ENCODE measurements at regions not wholly inside any gene's neighbourhood (a gene's known extent, or its start where the extent isn't known, plus 50 kb on each side); places are given as distances from the start of the nearest gene placed in this dataset.

DNA sequence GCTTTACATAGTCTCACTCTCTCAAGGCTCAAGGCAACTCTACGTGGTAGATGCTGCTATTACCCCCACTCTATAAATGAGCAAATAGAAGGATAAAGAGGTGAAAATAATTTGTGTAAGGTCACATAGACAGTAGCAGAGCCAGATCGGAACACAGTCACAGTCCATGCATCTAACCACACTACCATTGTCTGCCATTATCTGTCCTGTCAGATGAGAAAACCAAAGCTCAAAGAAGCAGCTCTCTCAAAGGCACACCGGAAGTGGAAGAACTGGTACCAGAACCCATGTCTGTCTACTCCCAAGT is 134.4 kb upstream of the NUDT4 start:
- Mint-ChIP-seq H3K9me3 (ENCODE audit: low read depth) (peaks cover 9% of the 10 kb centered on the region), H3K4me1 (ENCODE audit: low read depth) (peaks cover 35% of the 10 kb centered on the region), H3K4me3 (ENCODE audit: unreplicated experiment) (no peak overlapping the region), H3K27ac (ENCODE audit: unreplicated experiment) (no peak overlapping the region), H3K36me3 (ENCODE audit: low read depth) (peaks cover 1% of the 10 kb centered on the region), H3K27me3 (ENCODE audit: low read depth) (no peaks in the 10 kb centered on the region)
- no peak for DNase-seq (ENCODE audit: low spot score)
- TF ChIP-seq CTCF (IDR thresholded peaks at IDR 0.05) = no peak

DNA sequence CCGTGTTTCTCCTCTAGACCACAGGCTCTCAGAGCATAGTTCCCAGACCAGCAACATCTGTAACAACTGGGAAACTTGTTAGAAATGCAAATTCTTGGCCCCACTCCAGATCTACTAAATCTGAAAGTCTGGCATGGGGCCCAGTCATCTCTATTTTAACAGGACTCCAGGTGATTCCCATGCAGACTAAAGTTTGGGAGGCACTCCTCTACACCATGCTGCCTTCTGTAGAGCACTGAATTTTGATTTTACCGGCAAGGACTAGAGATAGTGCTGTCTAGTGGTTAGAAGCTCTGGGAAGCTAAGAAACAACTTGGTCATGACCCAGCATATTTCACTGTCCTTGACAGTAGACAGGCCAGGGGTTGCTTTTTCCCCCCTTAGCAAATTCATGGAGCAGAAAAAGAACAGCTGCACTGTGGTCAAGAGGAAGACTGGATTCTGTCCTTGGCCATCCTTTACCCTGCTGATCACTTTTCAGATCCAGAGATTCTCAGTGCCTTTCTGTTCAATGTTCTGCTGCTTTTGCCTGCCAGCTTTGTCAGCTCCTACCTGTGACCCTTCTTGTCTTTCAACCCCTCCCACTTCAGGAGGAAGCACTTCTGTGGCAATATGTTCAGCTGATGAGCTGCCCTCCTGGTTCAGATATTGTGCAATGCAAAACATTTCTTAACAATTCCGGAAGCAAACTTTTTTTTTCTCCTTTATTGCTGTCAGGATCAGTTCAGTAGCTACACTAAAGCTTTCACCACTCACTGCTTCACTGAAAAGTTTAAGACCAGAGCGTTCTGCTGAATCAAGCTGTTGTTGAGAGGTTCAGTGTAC is 133.8 kb upstream of the NUDT4 start:
- Mint-ChIP-seq H3K27me3 (ENCODE audit: low read depth) (no peaks in the 10 kb centered on the region), H3K4me3 (ENCODE audit: unreplicated experiment) (no peak overlapping the region), H3K4me1 (ENCODE audit: low read depth) (peaks cover 36% of the 10 kb centered on the region), H3K27ac (ENCODE audit: unreplicated experiment) (peak overlapping the region; percentile 49), H3K36me3 (ENCODE audit: low read depth) (peaks cover 1% of the 10 kb centered on the region), H3K9me3 (ENCODE audit: low read depth) (peaks cover 9% of the 10 kb centered on the region)
- TF ChIP-seq CTCF (IDR thresholded peaks at IDR 0.05) = no peak
- DNase-seq (ENCODE audit: low spot score) = no peak

DNA sequence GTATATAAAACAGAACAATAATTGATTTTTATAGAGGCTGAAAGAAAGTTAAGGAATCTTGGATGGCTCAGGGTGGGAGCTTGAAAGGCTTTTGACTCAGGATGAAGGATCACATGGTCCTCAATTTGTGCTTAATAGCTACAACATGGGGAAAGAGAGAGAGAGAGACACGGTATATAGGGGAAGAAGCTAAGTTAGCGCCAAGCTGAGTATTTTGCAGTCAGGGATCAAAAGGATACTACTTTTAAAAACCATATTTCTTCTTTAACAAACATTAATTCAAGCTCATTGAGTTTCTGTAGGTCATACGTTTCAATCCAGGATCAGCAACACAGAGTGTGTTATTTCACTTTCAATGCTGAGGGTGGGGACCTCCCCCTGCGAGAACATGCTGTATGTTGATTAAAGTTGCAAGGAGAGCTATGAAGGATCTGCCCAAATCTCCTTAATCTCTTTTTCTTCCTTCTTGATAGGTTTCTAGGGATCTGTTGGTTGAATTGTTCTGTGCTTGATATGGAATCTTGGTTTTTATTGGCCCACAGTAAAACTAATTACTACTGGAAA is 133.1 kb upstream of the NUDT4 start:
- Mint-ChIP-seq H3K4me3 (ENCODE audit: unreplicated experiment) (no peak overlapping the region), H3K9me3 (ENCODE audit: low read depth) (peaks cover 7% of the 10 kb centered on the region), H3K4me1 (ENCODE audit: low read depth) (peaks cover 43% of the 10 kb centered on the region), H3K27me3 (ENCODE audit: low read depth) (no peaks in the 10 kb centered on the region), H3K27ac (ENCODE audit: unreplicated experiment) (no peak overlapping the region), H3K36me3 (ENCODE audit: low read depth) (peaks cover 1% of the 10 kb centered on the region)
- TF ChIP-seq CTCF (IDR thresholded peaks at IDR 0.05) = no peak
- no peak for DNase-seq (ENCODE audit: low spot score)

GRCh38 chr12:93245543-93245942 is 132.2 kb upstream of the NUDT4 start:
- no peaks in the 10 kb centered on the region for H3K27me3 Mint-ChIP-seq (ENCODE audit: low read depth)
- H3K4me1 Mint-ChIP-seq (ENCODE audit: low read depth) = peaks cover 47% of the 10 kb centered on the region
- no peaks in the 10 kb centered on the region for H3K36me3 Mint-ChIP-seq (ENCODE audit: low read depth)
- no peaks in the 10 kb centered on the region for H3K9me3 Mint-ChIP-seq (ENCODE audit: low read depth)
- TF ChIP-seq CTCF (IDR thresholded peaks at IDR 0.05) = no peak
- no peak for DNase-seq (ENCODE audit: low spot score)
- H3K4me3 Mint-ChIP-seq (ENCODE audit: unreplicated experiment) = no peak overlapping the region
- no peak overlapping the region for H3K27ac Mint-ChIP-seq (ENCODE audit: unreplicated experiment)

DNA sequence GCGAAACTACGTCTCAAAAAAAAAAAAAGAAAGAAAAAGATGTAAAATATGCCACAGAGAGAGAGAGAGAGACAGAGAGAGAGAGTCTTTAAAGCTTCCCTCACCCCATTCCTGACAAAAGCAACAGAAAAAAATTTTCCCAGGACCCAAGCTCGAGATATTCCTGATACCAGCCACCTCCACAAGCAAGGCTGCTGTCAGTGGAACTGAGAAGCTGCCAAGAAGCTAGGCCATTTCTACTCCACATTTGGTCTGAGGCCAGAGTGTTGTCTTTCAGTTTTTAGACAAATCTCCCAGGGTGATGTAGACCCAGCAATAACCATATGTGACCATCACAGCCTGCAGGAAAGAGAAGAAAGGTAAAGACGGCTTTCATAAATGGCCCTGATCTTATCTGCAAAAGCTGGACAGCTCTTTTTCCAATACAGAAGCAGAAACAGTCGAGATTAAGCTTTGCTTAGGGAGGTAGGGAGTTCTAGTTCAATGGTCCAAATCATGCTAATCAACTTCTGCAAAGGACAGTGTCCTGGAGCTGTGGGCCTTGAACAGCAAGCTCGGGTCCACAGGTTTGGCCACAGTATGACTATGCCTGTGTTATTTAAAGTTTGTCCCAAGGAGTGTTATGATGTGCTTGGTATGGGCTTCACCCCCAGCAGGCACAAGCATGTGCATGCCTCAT is 130.3 kb upstream of the NUDT4 start:
- H3K27ac Mint-ChIP-seq (ENCODE audit: unreplicated experiment) = peak overlapping the region; percentile 59
- H3K27me3 Mint-ChIP-seq (ENCODE audit: low read depth) = no peaks in the 10 kb centered on the region
- no peak for TF ChIP-seq CTCF (IDR thresholded peaks at IDR 0.05)
- H3K9me3 Mint-ChIP-seq (ENCODE audit: low read depth) = no peaks in the 10 kb centered on the region
- no peak for DNase-seq (ENCODE audit: low spot score)
- no peak overlapping the region for H3K4me3 Mint-ChIP-seq (ENCODE audit: unreplicated experiment)
- H3K36me3 Mint-ChIP-seq (ENCODE audit: low read depth) = no peaks in the 10 kb centered on the region
- peaks cover 46% of the 10 kb centered on the region for H3K4me1 Mint-ChIP-seq (ENCODE audit: low read depth)
